H9 (cell line): ENCODE measurements at regions not wholly inside any gene's neighbourhood (a gene's known extent, or its start where the extent isn't known, plus 50 kb on each side); places are given as distances from the start of the nearest gene placed in this dataset.
"Not testable (repeated sequence)": the region's sequence is repeated elsewhere in the genome, so short reads cannot be mapped to it uniquely, and the experiment has no call there.

ENCODE experiments used
- DNase-seq: peaks from one replicate; pipeline ENCODE4 v3.0.0-alpha.2; 2017
- H2AFZ ChIP-seq: one replicate; pipeline ENCODE4 v1.6.1; 2013; ENCODE audit warnings: mild to moderate bottlenecking, low read length, control low read depth, moderate library complexity
- H2AK5ac ChIP-seq: 2 replicates; pipeline ENCODE4 v1.6.1; 2013; ENCODE audit warnings: low read length, control low read depth, mixed read lengths; ENCODE audit not compliant: insufficient read length
- H2BK120ac ChIP-seq: one replicate; pipeline ENCODE4 v1.6.1; 2013; ENCODE audit warnings: low read depth, mild to moderate bottlenecking, low read length, control low read depth, inconsistent platforms; ENCODE audit not compliant: poor library complexity, severe bottlenecking
- H2BK12ac ChIP-seq: 2 replicates; pipeline ENCODE4 v1.6.1; 2013; ENCODE audit warnings: low read length, control low read depth, mixed read lengths, low read depth; ENCODE audit not compliant: insufficient read length
- H2BK15ac ChIP-seq: 2 replicates; pipeline ENCODE4 v1.6.1; 2013; ENCODE audit warnings: low read depth, low read length, control low read depth
- H2BK20ac ChIP-seq: one replicate; pipeline ENCODE4 v1.6.1; 2013; ENCODE audit warnings: low read depth, mild to moderate bottlenecking, low read length, control low read depth, inconsistent platforms; ENCODE audit not compliant: poor library complexity, severe bottlenecking
- H2BK5ac ChIP-seq: 2 replicates; pipeline ENCODE4 v1.6.1; 2013; ENCODE audit warnings: low read length, control low read depth, mixed read lengths; ENCODE audit not compliant: insufficient read length
- H3K14ac ChIP-seq: 2 replicates; pipeline ENCODE4 v1.6.1; 2013; ENCODE audit warnings: low read length, control low read depth; ENCODE audit not compliant: insufficient read depth
- H3K18ac ChIP-seq: 2 replicates; pipeline ENCODE4 v1.6.1; 2013; ENCODE audit warnings: low read depth, mild to moderate bottlenecking, mixed read lengths, low read length, control low read depth; ENCODE audit not compliant: insufficient read length
- H3K23ac ChIP-seq: 2 replicates; pipeline ENCODE4 v1.6.1; 2013; ENCODE audit warnings: low read length, control low read depth, mixed read lengths, low read depth; ENCODE audit not compliant: insufficient read length
- H3K23me2 ChIP-seq: 2 replicates; pipeline ENCODE4 v1.6.1; 2013; ENCODE audit warnings: low read depth, mild to moderate bottlenecking, mixed read lengths, low read length, control low read depth; ENCODE audit not compliant: insufficient read length, poor library complexity, severe bottlenecking
- H3K27ac ChIP-seq: 2 replicates; pipeline ENCODE4 v1.5.1; 2013; ENCODE audit warnings: low read length, control low read depth, mixed read lengths, low read depth; ENCODE audit not compliant: insufficient read length
- H3K27me3 ChIP-seq: 2 replicates; pipeline ENCODE4 v1.6.1; 2013; ENCODE audit warnings: low read length, control low read depth, inconsistent platforms; ENCODE audit not compliant: insufficient read depth
- H3K4ac ChIP-seq: 2 replicates; pipeline ENCODE4 v1.6.1; 2013; ENCODE audit warnings: low read depth, mild to moderate bottlenecking, control low read depth, inconsistent platforms, low read length, moderate library complexity
- H3K4me1 ChIP-seq: 2 replicates; pipeline ENCODE4 v1.6.1; 2013; ENCODE audit warnings: low read length, control low read depth, inconsistent platforms; ENCODE audit not compliant: insufficient read depth
- H3K4me2 ChIP-seq: 2 replicates; pipeline ENCODE4 v1.6.1; 2013; ENCODE audit warnings: low read length, control low read depth, mixed read lengths; ENCODE audit not compliant: insufficient read length, insufficient read depth
- H3K56ac ChIP-seq: 2 replicates; pipeline ENCODE4 v1.6.1; 2013; ENCODE audit warnings: low read depth, mild to moderate bottlenecking, mixed read lengths, low read length, control low read depth; ENCODE audit not compliant: insufficient read length
- H3K79me1 ChIP-seq: 2 replicates; pipeline ENCODE4 v1.6.1; 2013; ENCODE audit warnings: low read depth, mild to moderate bottlenecking, moderate library complexity, low read length, control low read depth, inconsistent platforms; ENCODE audit not compliant: insufficient read depth, poor library complexity, severe bottlenecking
- H3K79me2 ChIP-seq: 2 replicates; pipeline ENCODE4 v1.6.1; 2013; ENCODE audit warnings: low read length, control low read depth, inconsistent platforms; ENCODE audit not compliant: insufficient read depth
- H3K9ac ChIP-seq: 2 replicates; pipeline ENCODE4 v1.6.1; 2013; ENCODE audit warnings: low read length, control low read depth, mixed read lengths; ENCODE audit not compliant: insufficient read length; ENCODE audit errors: extremely low read depth
- H3K9me3 ChIP-seq: one replicate; pipeline ENCODE4 v1.6.1; 2013; ENCODE audit warnings: low read depth, low read length, inconsistent platforms; ENCODE audit not compliant: control insufficient read depth
- H3T11ph ChIP-seq: one replicate; pipeline ENCODE4 v1.6.1; 2013; ENCODE audit warnings: mild to moderate bottlenecking, low read length, control low read depth, inconsistent platforms
- H4K20me1 ChIP-seq: one replicate; pipeline ENCODE4 v1.6.1; 2013; ENCODE audit not compliant: control insufficient read depth, insufficient read length, insufficient read depth
- H4K5ac ChIP-seq: 2 replicates; pipeline ENCODE4 v1.6.1; 2013; ENCODE audit warnings: low read depth, mild to moderate bottlenecking, mixed read lengths, low read length, control low read depth; ENCODE audit not compliant: insufficient read length
- H4K8ac ChIP-seq: replicated peaks from 2 replicates; pipeline ENCODE4 v1.6.1; 2013; ENCODE audit warnings: low read length, control low read depth, mixed read lengths, low read depth; ENCODE audit not compliant: insufficient read length
- H4K91ac ChIP-seq: 2 replicates; pipeline ENCODE4 v1.6.1; 2013; ENCODE audit warnings: low read depth, mild to moderate bottlenecking, moderate library complexity, mixed read lengths, low read length, control low read depth; ENCODE audit not compliant: insufficient read length
- H3K27ac Mint-ChIP-seq, 3 experiments: 2 replicates in 2 of 3; 3 replicates in 1 of 3; pipeline ENCODE4 v1.8.0; 2020 to 2021; ENCODE audit warnings: mixed read lengths in 3 of 3, mild to moderate bottlenecking in 1 of 3, moderate library complexity in 1 of 3
- H3K27me3 Mint-ChIP-seq: 2 replicates; pipeline ENCODE4 v1.8.0; 2021; ENCODE audit warnings: low read depth, mild to moderate bottlenecking, moderate library complexity, mixed read lengths
- H3K36me3 Mint-ChIP-seq, 3 experiments: 2 replicates in 2 of 3; 3 replicates in 1 of 3; pipeline ENCODE4 v1.8.0; 2020 to 2021; ENCODE audit warnings: low read depth in 3 of 3, mixed read lengths in 3 of 3; ENCODE audit not compliant: insufficient read depth in 1 of 3
- H3K4me1 Mint-ChIP-seq, 2 experiments: 2 replicates each; pipeline ENCODE4 v1.8.0; 2020; ENCODE audit warnings: mixed read lengths in 2 of 2
- H3K4me3 Mint-ChIP-seq, 2 experiments: 2 replicates in 1 of 2; 3 replicates in 1 of 2; pipeline ENCODE4 v1.8.0; 2020 to 2021; ENCODE audit warnings: mild to moderate bottlenecking in 2 of 2, mixed read lengths in 2 of 2, moderate library complexity in 1 of 2
- H3K9me3 Mint-ChIP-seq, 2 experiments: 2 replicates in 1 of 2; 3 replicates in 1 of 2; pipeline ENCODE4 v1.8.0; 2020; ENCODE audit warnings: mild to moderate bottlenecking in 2 of 2, mixed read lengths in 2 of 2, moderate library complexity in 1 of 2
- WGBS: extraction: QIAGEN DNeasy Blood & Tissue Kit; methylation state at CpG from one replicate; pipeline ENCODE4 v1.1.7; 2013; ENCODE audit warnings: missing lambda C conversion rate, low lambda C conversion rate, mixed read lengths; ENCODE audit not compliant: insufficient read length; ENCODE audit errors: extremely low coverage; 5-methylcytosine and 5-hydroxymethylcytosine counted together

- not testable (repeated sequence) for H3K4me1 Mint-ChIP-seq, H2BK12ac ChIP-seq, H4K20me1 ChIP-seq, H3K56ac ChIP-seq, H2BK5ac ChIP-seq, DNase-seq, H3K79me2 ChIP-seq, H3K4me3 Mint-ChIP-seq, H3K9me3 Mint-ChIP-seq, H3K27ac Mint-ChIP-seq, H3K27me3 Mint-ChIP-seq, H3K14ac ChIP-seq, H3K23me2 ChIP-seq, H2AK5ac ChIP-seq, H3K4ac ChIP-seq, H4K91ac ChIP-seq, H4K8ac ChIP-seq, H2BK120ac ChIP-seq, H2AFZ ChIP-seq, H3T11ph ChIP-seq, H3K79me1 ChIP-seq, H4K5ac ChIP-seq, H3K9ac ChIP-seq, H3K4me1 ChIP-seq, H3K4me2 ChIP-seq, H3K36me3 Mint-ChIP-seq, H3K27ac ChIP-seq, H3K27me3 ChIP-seq, H3K23ac ChIP-seq, H3K18ac ChIP-seq, H2BK20ac ChIP-seq, H2BK15ac ChIP-seq, H3K9me3 ChIP-seq
- WGBS = no CpG with 5 or more reads among the region's 27 CpGs
These were observed 154.7 kb upstream of the ZNF658 start for GRCh38 chr9:66745846-66746245.

DNA sequence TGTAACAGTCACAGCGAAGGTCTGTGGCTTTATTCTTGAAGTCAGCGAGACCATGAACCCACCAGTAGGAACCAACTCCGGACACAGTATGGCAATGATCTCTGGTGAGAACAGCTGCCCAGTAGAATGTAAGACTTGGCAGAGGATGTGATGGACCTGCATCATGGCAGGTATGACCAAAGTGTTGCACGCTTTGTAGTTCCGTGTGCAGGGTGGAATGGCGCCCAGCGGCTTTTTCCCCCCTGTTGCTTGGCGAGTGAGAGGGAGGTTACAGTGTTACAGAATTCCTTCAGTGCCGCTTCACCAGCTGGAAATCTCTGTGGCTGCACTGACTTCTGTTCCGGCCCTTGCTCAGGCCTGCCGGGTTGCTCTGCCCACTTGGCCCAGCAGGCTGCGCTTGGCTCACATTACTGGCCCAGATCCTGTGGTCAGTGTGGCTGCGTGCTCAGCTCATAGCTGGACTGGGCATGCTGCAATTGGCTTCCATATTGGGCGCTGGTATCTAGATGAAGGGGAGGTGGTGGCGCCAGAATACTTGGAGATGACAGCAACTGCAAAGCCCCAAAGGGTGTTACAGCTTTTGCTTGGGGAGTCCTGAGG, 148.1 kb upstream of the ZNF658 start:
- not testable (repeated sequence) for H2BK120ac ChIP-seq, H3K4ac ChIP-seq, H3K23ac ChIP-seq, H3K18ac ChIP-seq, H4K5ac ChIP-seq, H4K91ac ChIP-seq, H3K27me3 Mint-ChIP-seq, H3K27me3 ChIP-seq, H2AFZ ChIP-seq, H3K4me2 ChIP-seq, H2AK5ac ChIP-seq, H3K9me3 ChIP-seq, H2BK5ac ChIP-seq, H3K23me2 ChIP-seq, H3K56ac ChIP-seq, H3K9me3 Mint-ChIP-seq, H4K20me1 ChIP-seq, H3K4me1 ChIP-seq, H3K14ac ChIP-seq, H4K8ac ChIP-seq, H3K79me1 ChIP-seq, H2BK15ac ChIP-seq, H3K4me1 Mint-ChIP-seq, H2BK20ac ChIP-seq, H3K27ac Mint-ChIP-seq, H3T11ph ChIP-seq, H3K79me2 ChIP-seq, H3K36me3 Mint-ChIP-seq, H2BK12ac ChIP-seq, H3K4me3 Mint-ChIP-seq, H3K9ac ChIP-seq, H3K27ac ChIP-seq
- peak; percentile 6 for DNase-seq
- no CpG with 5 or more reads among the region's 15 CpGs for WGBS
